ENCODE measurements at regions not wholly inside any gene's neighbourhood (a gene's known extent, or its start where the extent isn't known, plus 50 kb on each side); places are given as distances from the start of the nearest gene placed in this dataset.

DNA sequence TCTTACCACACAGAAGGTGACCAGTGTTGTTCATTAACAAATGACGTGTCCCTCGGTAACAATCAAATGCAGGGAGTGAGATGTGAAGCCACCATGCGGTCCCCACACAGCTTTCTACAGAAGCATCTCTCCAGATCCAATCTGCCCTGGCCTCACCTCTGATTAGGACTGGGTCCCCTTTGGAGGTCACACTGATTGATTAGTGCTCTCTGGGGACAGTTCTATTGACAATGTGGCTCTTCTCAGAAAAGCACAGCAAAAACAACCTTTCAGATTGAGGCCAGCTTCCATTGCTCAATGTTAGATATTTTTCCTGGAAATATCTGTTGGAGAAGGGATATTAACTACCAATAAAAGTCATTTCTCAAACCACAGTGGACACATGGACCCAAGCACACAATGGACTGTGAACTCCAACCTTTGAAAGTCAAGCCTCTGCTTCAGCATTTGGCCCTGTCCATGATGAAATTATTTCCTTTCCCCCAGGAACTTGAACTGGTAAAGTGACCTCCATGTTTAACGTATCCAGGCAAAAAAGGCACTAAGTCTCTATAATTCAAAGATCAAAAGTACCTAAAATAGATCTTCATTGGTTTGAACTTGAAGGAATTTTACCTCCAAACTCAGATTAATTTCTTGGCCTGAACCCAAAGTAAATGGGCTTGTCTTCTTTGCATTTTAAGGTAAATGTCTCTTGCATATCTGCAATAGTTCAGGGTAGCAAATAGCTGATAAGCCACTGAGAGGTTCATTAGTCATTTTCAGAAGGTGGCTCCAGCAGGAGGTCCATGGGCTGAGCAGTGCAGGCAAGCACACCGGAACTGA lies 118.5 kb downstream of the FOXA2 start:
- DNase-seq = no peak

- DNase-seq = no peak
These were observed 119.9 kb downstream of the FOXA2 start for GRCh38 chr20:22464312-22465003.

- DNase-seq = peak; percentile 90
These were observed 121.1 kb downstream of the FOXA2 start for GRCh38 chr20:22462975-22463914.

- DNase-seq = no peak
These were observed 123.6 kb downstream of the FOXA2 start for GRCh38 chr20:22460803-22461202.

- DNase-seq = peak; percentile 58
These were observed 124.1 kb downstream of the FOXA2 start for GRCh38 chr20:22460231-22460630.

GRCh38 chr20:22459754-22460153 lies 124.6 kb downstream of the FOXA2 start:
- DNase-seq = no peak

DNA sequence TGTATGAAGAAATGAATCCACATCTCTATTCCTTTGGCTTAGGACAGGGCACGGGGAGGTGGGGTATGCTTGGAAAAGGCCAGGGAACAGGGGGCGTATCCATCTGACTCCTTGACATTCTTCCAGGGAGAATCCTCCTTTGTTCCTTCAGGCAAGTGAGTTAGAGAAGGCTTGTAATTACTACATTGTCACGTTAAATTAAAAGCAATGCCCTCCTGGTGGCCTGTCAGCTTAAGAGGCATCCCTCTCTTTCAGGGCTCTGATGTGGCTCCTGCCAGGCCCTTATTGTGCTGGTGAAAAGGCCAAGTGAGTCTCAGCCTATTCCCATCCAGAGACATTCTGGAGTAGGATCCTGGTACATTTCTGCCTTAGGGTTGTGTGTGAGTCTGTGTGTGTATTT lies 128.3 kb downstream of the FOXA2 start:
- no peak for DNase-seq

DNA sequence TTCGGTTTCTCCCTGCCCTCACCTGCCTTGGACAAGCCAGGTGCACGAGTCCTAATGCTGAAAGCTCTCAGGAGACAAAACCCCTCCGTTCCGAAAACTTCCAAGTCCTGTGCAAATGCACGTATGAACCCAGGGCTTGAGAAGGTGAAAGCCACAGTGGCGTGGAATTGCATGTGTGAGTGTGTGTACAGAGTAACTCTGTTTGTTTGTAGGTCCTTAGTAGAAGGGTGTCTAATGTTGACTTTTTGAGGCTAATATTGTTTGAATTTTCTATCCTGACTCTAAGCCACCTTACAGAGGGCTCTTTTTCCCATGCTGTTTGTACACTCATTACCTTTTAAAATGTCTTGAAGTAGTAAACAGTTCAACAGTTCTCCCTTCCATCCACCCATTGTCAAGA lies 129.1 kb downstream of the FOXA2 start:
- DNase-seq = peak; percentile 35

GRCh38 chr20:22453244-22454080 lies 130.9 kb downstream of the FOXA2 start:
- DNase-seq = peak; percentile 44

DNA sequence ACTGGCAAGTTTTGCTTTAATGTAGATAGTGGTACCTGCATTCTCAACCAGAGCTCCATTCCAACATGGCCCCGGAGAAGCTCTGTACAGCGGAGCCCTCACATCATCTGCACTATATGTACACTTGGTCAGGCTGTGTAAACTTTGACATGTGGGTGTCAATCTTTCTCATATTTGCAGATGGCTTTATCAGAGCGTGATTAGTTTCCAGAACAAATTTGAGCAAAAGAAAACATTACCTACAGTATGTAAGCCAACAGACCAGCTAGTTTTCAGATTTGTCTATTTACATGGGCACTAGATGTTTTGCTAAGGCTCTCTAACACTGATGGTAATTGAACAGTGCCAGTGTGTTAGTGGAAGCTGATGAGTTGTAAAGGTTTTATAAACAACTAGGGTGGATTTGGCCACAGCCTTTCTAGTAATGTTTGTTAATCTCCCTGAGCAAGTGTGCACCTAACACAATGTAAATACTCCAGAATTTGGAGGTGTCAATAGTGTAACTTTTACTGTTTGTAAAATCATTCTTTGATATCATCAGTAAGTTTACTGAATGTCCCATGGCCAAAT lies 131.8 kb downstream of the FOXA2 start:
- DNase-seq = peak; percentile 58

DNA sequence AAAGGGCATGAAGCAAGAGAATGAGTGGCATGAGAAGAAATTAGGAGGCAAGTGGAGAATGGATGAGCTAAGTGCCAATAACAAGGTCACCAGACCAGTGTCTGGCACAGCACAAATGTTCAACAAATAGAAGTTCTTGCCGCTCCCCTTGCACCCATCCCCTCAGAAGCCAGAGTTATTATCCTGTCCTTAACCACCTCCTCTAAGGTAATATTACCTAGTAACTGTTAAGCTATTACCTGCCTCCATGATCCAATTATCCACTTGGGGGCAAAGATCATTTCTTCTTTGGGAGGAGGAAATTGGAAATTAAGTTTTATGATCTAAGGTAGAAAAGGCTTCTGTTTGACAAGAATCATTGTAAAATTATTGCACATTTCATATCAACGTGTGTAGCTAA lies 133.8 kb downstream of the FOXA2 start:
- no peak for DNase-seq

DNA sequence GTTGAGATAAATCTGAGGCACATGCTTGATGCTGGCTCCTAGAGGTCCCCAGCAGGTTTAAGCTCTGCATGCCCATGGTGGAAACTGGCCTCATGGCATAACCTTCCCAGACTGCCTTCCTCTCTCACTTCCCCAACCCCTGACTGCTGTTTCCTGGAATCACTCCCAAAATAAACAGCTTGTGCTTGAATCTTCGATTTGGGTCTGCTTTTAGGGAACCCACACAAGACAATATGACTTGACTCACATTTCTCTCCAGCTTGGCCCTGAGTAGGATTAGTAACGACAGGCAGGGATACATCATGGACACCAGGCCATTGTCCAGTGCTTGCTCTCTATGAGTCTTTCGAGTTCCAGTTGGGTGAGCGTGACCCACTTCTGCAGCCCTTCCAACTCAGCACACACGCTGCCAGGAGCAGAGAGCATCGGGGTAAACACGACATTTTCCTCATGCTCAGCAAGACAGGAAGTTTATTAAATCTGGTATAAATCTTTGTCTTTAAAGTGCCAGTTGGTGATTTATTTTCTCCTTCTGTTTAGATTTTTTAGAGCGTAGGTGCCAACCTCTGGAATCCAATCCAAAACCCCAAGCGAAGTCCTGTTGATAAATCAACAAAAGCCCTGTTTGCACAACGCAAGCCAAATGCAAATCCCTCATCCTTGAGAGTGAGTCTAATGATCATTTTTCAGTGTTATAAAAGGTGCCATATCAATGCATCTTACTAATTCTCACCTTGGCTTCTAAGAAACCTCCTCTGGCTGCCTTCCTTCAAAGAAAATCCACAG lies 135.0 kb downstream of the FOXA2 start:
- DNase-seq = peak; percentile 55

DNA sequence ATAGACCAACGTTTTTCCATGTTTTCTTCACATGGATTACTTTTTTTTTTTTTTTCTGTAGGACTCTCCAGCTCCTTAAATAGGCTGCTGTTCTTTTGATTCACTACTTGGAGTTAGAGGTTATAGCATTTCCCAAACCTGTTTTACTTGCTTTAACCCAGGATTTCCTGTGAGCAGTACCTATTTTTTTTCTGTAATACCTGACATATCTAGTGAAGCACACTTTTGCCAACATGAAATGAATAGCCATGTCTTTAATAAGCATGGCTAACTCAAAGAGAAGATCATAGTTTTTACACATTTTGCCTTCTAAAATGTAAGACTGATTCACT lies 137.0 kb downstream of the FOXA2 start:
- DNase-seq = no peak

DNA sequence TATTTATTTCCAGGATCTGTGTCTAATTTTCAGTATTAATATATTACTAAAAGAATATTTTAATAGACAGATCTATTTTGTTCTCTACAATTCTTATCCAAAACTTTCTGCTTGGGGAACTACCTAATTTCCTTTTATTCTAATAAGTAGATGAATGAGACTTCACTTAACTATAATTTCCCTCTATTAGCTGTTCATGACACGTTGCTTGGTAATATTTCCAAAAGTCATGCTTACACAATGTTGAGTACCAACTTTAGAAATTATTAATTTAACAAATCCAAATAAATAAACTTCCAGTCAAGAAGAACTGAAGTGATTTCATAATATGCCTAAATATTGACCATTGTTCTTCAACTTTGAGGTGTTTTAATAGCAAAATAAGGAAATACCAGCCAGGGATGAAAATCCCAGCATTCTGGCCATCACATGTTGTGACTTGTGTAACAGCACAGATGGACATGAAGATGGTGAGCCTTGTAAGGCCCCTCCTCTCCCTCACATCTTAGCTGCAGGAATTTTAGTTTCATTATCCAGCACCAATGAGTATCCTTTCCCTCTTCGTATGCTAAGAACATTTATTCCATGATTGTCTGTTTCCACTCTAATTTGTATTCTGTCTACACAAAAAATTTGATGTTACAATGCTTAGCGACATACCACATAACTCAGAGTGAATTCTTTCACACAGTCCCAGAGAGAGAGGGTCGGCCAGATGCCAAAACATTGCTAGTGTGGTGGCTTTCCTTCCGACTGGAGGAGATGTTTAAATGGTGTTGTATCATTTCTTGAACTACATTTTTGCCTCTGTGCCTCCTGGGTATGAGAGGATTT lies 137.5 kb downstream of the FOXA2 start:
- no peak for DNase-seq

DNA sequence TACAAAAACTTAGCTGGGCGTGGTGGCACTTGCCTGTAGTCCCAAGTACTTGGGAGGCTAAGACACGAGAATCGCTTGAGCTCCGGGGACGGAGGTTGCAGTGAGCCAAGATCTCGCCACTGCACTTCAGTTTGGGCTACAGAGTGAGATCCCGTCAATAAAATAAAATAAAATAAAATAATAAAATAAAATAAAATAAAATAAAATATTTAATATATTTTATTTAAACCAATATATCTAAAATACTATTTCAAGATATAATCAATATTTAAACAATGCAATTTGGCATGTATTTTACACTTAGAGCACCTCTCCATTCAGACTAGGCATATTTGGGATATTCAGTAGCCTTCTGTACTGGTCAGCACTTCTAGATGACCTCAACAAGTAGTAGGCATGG lies 142.1 kb downstream of the FOXA2 start:
- no peak for DNase-seq

DNA sequence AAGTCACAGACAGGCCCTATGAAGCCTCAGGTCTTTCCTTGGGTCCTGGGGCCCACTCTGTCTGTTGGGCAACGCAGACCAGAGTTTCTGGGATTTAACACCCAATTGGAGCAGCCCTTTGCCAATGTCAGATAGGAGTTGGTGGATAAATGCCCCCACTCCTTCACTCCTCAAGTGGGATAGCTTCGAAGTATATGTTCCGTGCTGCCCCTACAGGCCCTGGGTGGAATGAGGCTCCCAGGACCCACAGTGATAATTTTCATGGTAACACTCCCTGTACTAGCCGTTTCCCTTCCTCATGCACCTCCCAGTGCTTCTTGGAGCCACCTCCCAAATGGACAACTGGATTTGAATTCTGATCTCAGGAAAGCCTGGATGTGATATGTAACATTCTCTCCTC lies 145.4 kb downstream of the FOXA2 start:
- DNase-seq = no peak

GRCh38 chr20:22438346-22438745 lies 146.0 kb downstream of the FOXA2 start:
- DNase-seq = no peak

- DNase-seq = no peak
These were observed 147.0 kb downstream of the FOXA2 start for GRCh38 chr20:22437354-22437753.

- no peak for DNase-seq
These were observed 153.0 kb downstream of the FOXA2 start for GRCh38 chr20:22431419-22431818.

DNA sequence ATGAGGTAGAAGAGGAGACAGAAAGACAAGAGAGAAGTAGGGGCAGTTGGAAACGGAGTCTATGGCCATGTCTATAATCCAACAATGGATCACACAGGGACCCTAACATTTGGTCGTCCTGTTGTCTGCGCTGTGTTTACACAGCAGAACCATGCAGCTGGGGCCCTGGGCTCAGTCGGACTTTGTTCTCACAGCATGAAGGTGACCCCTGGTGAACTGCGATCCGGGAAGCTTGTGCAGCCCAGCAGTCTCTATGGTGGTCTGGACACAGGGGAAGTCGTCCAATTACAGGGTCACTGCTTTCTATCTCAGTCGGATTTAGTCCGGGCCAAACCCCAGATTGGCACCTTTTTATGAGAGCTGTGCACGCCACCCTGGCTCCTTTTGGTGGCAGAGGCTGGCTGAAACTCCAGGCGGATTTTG lies 153.6 kb downstream of the FOXA2 start:
- DNase-seq = no peak
